Raji (cell line): ENCODE measurements at regions not wholly inside any gene's neighbourhood (a gene's known extent, or its start where the extent isn't known, plus 50 kb on each side); places are given as distances from the start of the nearest gene placed in this dataset.

Experiments used
- POLR2A ChIP-seq: IDR thresholded peaks from 2 replicates; pipeline ENCODE4 v1.6.1; 2011; ENCODE audit warnings: low read depth, low read length, control low read depth; ENCODE audit not compliant: insufficient read depth

GRCh38 chr13:54486421-54487166 lies 1458.0 kb downstream of the OLFM4 start:
- TF ChIP-seq POLR2A, result no peak

- no peak for TF ChIP-seq POLR2A
Observed at GRCh38 chr13:54489359-54489758, 1460.7 kb downstream of the OLFM4 start.

GRCh38 chr13:54492995-54493394 lies 1464.4 kb downstream of the OLFM4 start:
- no peak for TF ChIP-seq POLR2A

GRCh38 chr13:54511366-54511765 lies 1482.8 kb downstream of the OLFM4 start:
- TF ChIP-seq POLR2A, result no peak

- TF ChIP-seq POLR2A, result no peak
Observed at GRCh38 chr13:54513254-54513653, 1484.6 kb downstream of the OLFM4 start.

GRCh38 chr13:54536112-54536511 lies 1507.5 kb downstream of the OLFM4 start:
- TF ChIP-seq POLR2A, result no peak

GRCh38 chr13:54563286-54563685 lies 1534.7 kb downstream of the OLFM4 start:
- TF ChIP-seq POLR2A, result no peak

GRCh38 chr13:54573186-54573585 lies 1544.6 kb downstream of the OLFM4 start:
- TF ChIP-seq POLR2A, result no peak

GRCh38 chr13:54574791-54575190 lies 1546.2 kb downstream of the OLFM4 start:
- no peak for TF ChIP-seq POLR2A

- no peak for TF ChIP-seq POLR2A
Observed at GRCh38 chr13:54591540-54591939, 1562.9 kb downstream of the OLFM4 start.

- TF ChIP-seq POLR2A, result no peak
Observed at GRCh38 chr13:54592201-54592600, 1563.6 kb downstream of the OLFM4 start.

GRCh38 chr13:54593504-54593903 lies 1564.9 kb downstream of the OLFM4 start:
- no peak for TF ChIP-seq POLR2A

GRCh38 chr13:54597540-54598088 lies 1569.0 kb downstream of the OLFM4 start:
- no peak for TF ChIP-seq POLR2A

GRCh38 chr13:54599413-54599812 lies 1570.8 kb downstream of the OLFM4 start:
- TF ChIP-seq POLR2A, result no peak

- no peak for TF ChIP-seq POLR2A
Observed at GRCh38 chr13:54606944-54607343, 1578.3 kb downstream of the OLFM4 start.

GRCh38 chr13:54607421-54607820 lies 1578.8 kb downstream of the OLFM4 start:
- no peak for TF ChIP-seq POLR2A

GRCh38 chr13:54611390-54611789 lies 1582.8 kb downstream of the OLFM4 start:
- no peak for TF ChIP-seq POLR2A
